ENCODE measurements at regions not wholly inside any gene's neighbourhood (a gene's known extent, or its start where the extent isn't known, plus 50 kb on each side); places are given as distances from the start of the nearest gene placed in this dataset.

DNA sequence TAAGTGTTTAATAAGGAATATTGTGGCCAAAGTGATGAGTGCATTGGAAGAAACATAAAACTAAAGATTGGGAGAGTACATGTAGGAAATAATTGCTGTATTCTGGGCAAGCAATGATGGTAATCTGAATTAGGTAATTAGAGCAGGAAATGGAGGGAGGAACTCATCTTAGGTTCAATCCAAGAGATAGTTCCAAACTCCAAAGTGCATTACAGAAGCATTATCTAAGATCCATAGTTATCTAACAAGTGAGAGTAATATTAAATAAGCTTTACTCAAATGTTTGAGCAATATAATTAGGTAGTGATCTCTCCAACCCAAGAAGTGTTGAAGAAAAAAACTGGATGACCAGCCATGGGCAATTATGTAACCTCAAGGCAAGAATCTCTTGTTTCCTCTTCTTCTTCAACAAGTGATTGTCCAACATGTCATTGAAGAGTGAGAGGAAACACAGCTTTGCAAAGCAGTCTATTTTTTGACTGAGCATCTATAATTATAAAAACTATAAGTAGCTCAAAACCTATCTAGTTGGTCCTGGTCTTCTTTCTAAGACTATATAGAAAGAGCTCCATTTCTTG, 181.2 kb upstream of the TNFAIP3 start:
- no peaks in the 10 kb centered on the region for H3K27me3 ChIP-seq (ENCODE audit: low read depth)
- no peaks in the 10 kb centered on the region for H3K4me1 ChIP-seq
- H3K9me3 ChIP-seq (replicated peaks) = peaks cover 9% of the 10 kb centered on the region
- intact Hi-C loops (cut with micrococcal nuclease) = no loop called here
- H3K4me3 ChIP-seq = no peak overlapping the region
- DNase-seq = no peak
- no peaks in the 10 kb centered on the region for H3K36me3 ChIP-seq
- TF ChIP-seq, protein P1, sequence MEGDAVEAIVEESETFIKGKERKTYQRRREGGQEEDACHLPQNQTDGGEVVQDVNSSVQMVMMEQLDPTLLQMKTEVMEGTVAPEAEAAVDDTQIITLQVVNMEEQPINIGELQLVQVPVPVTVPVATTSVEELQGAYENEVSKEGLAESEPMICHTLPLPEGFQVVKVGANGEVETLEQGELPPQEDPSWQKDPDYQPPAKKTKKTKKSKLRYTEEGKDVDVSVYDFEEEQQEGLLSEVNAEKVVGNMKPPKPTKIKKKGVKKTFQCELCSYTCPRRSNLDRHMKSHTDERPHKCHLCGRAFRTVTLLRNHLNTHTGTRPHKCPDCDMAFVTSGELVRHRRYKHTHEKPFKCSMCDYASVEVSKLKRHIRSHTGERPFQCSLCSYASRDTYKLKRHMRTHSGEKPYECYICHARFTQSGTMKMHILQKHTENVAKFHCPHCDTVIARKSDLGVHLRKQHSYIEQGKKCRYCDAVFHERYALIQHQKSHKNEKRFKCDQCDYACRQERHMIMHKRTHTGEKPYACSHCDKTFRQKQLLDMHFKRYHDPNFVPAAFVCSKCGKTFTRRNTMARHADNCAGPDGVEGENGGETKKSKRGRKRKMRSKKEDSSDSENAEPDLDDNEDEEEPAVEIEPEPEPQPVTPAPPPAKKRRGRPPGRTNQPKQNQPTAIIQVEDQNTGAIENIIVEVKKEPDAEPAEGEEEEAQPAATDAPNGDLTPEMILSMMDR (IDR thresholded peaks at IDR 0.05; ENCODE audit: borderline replicate concordance) = no peak
- no peak overlapping the region for H3K27ac ChIP-seq (replicated peaks)

DNA sequence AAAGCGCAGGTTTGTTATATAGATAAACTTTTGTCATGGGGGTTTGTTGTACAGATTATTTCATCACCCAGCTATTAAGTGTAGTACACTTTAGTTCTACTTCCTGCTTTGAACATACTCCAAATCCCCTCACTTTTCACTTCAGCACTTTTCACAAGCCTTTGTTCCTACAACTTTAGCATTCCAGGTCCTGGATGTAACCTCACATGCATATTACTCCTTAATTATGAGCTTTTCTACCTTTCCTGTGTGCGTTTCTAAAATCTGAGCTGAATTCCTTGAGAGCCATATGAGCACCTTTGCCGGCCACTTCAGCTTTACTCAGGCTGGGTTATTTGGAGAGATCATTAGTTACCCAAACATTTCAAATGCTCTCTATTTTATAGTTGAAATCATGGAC, 179.2 kb upstream of the TNFAIP3 start:
- H3K9me3 ChIP-seq (replicated peaks) = no peaks in the 10 kb centered on the region
- intact Hi-C loops (cut with micrococcal nuclease) = no loop called here
- TF ChIP-seq, protein P1 (IDR thresholded peaks at IDR 0.05; ENCODE audit: borderline replicate concordance) = no peak
- H3K27ac ChIP-seq (replicated peaks) = no peak overlapping the region
- DNase-seq = no peak
- peaks cover under 1% of the 10 kb centered on the region for H3K4me1 ChIP-seq
- H3K27me3 ChIP-seq (ENCODE audit: low read depth) = no peaks in the 10 kb centered on the region
- H3K4me3 ChIP-seq = no peak overlapping the region
- no peaks in the 10 kb centered on the region for H3K36me3 ChIP-seq

DNA sequence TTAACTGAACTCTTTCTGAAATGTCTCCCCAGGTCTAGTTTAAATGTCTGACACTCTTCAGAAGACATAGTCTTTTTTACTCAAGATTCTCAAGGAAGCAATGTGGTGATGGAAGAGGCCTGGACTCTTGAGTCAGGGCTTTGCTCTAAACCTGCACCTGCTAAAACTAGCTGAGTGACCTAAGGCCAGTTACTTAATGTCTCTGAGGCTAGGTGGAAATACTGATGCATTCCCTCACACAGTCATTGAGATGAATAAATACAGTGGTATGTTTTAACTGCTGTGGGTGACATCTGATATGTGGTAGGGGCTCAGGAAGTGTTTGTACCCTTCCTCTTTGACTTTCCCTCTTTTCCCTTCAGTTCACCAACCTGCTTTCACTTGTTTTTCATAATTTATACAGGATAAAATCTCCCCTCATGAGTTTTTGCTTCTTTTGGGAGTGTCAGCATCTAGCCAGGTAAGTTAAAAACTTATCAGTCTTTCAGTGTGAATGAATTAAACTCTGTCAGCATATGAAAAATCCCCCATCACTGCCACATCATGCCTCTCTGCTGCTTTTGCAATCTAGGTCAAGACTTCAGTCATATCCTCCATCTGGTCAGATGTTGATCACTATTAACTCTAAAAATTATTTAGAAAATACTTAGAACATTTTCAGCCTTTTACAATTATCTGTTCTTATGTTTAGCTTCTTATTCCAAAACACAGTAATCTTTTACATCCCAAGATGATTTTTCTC, 178.7 kb upstream of the TNFAIP3 start:
- no peak for DNase-seq
- intact Hi-C loops (cut with micrococcal nuclease) = no loop called here
- Histone ChIP-seq H3K27me3 (ENCODE audit: low read depth) (no peaks in the 10 kb centered on the region), H3K4me1 (peaks cover 6% of the 10 kb centered on the region), H3K27ac (replicated peaks) (no peak overlapping the region), H3K4me3 (no peak overlapping the region), H3K9me3 (replicated peaks) (no peaks in the 10 kb centered on the region), H3K36me3 (no peaks in the 10 kb centered on the region)
- TF ChIP-seq, protein P1 (IDR thresholded peaks at IDR 0.05; ENCODE audit: borderline replicate concordance) = no peak

DNA sequence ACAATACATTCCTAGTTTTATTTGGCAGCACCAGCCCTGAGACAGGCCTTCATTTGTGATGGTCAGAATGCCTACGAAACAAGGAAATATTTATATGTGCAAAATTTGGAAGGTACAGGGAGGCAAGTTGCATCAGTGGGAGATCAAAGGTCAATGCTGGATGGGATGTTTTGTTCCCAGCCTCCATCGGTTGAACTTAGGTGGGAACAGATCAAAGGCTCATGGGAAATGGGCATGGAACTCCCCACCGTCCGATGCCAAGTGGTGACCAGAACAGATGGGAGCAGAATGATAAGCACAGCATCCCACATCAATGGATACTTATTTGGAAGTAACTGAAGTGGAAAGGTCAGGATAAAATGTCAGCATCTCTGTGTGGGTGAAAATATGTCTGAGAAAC, 177.7 kb upstream of the TNFAIP3 start:
- Histone ChIP-seq H3K27me3 (ENCODE audit: low read depth) (no peaks in the 10 kb centered on the region), H3K27ac (replicated peaks) (no peak overlapping the region), H3K4me3 (no peak overlapping the region), H3K4me1 (peaks cover 15% of the 10 kb centered on the region), H3K9me3 (replicated peaks) (no peaks in the 10 kb centered on the region), H3K36me3 (no peaks in the 10 kb centered on the region)
- DNase-seq = no peak
- intact Hi-C loops (cut with micrococcal nuclease) = no loop called here
- TF ChIP-seq, protein P1 (IDR thresholded peaks at IDR 0.05; ENCODE audit: borderline replicate concordance) = no peak

DNA sequence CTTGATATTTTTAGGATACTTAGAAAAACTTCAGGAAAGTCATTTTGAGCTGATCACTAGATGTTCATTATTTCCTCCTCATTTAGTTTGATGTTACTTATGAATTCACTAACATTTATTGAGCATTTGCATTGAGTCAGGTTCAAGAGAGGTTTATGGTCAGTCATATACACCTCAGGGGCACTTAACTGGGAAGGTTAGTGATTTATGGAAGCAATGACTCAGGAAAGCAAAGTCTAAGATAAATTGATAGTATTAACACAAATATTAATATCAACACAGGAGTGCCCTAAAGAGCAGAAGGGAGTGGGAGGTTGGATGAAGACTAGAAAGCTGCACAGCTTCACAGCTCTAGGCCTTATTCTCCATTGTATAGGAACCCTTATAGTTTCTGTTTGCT, 177.0 kb upstream of the TNFAIP3 start:
- DNase-seq = no peak
- H3K9me3 ChIP-seq (replicated peaks) = no peaks in the 10 kb centered on the region
- no peaks in the 10 kb centered on the region for H3K36me3 ChIP-seq
- no peak overlapping the region for H3K4me3 ChIP-seq
- TF ChIP-seq, protein P1 (IDR thresholded peaks at IDR 0.05; ENCODE audit: borderline replicate concordance) = no peak
- H3K27ac ChIP-seq (replicated peaks) = no peak overlapping the region
- intact Hi-C loops (cut with micrococcal nuclease) = no loop called here
- no peaks in the 10 kb centered on the region for H3K27me3 ChIP-seq (ENCODE audit: low read depth)
- H3K4me1 ChIP-seq = peaks cover 21% of the 10 kb centered on the region

Data from left ventricle myocardium inferior (tissue), 1 donor.